WERI-Rb-1 (cell line): ENCODE measurements at regions not wholly inside any gene's neighbourhood (a gene's known extent, or its start where the extent isn't known, plus 50 kb on each side); places are given as distances from the start of the nearest gene placed in this dataset.
A peak's percentile ranks its signal among the peaks of the same experiment; 100 is the strongest.

ENCODE experiments used
- DNase-seq: peaks from one replicate; pipeline ENCODE4 v3.0.0-alpha.2; 2020
- H3K27ac ChIP-seq: fragments of 250-450 bp; sonication (Bioruptor Pico); 2 replicates; pipeline ENCODE4 v1.5.1; 2020; ENCODE audit warnings: mild to moderate bottlenecking, moderate library complexity
- H3K27me3 ChIP-seq: fragments of 250-450 bp; sonication (Bioruptor Pico); 2 replicates; pipeline ENCODE4 v1.5.1; 2021; ENCODE audit warnings: mild to moderate bottlenecking, low read depth, moderate library complexity; ENCODE audit not compliant: insufficient read depth, severe bottlenecking
- H3K36me3 ChIP-seq: fragments of 250-450 bp; sonication (Bioruptor Pico); 2 replicates; pipeline ENCODE4 v1.5.1; 2020; ENCODE audit warnings: mild to moderate bottlenecking, moderate library complexity
- H3K4me3 ChIP-seq: 2 replicates; pipeline ENCODE4 v1.5.1; 2011; ENCODE audit warnings: low read depth, mild to moderate bottlenecking, control low read depth, low read length
- H3K9me3 ChIP-seq: fragments of 250-450 bp; sonication (Bioruptor Pico); 2 replicates; pipeline ENCODE4 v1.5.1; 2021; ENCODE audit warnings: mild to moderate bottlenecking, moderate library complexity; ENCODE audit not compliant: severe bottlenecking
- CTCF ChIP-seq: IDR thresholded peaks from 2 replicates; pipeline ENCODE4 v1.5.1; 2011; ENCODE audit warnings: low read depth, mild to moderate bottlenecking, control low read depth, inconsistent platforms, low read length

- H3K27me3 ChIP-seq: no peaks in the 10 kb centered on the region
- DNase-seq: peak; percentile 66
- no peak overlapping the region for H3K4me3 ChIP-seq
- no peak for TF ChIP-seq CTCF
- no peaks in the 10 kb centered on the region for H3K9me3 ChIP-seq
- H3K36me3 ChIP-seq: no peaks in the 10 kb centered on the region
- H3K27ac ChIP-seq: peak overlapping the region; percentile 95
Measured at GRCh38 chr10:130491693-130492050, 355.5 kb downstream of the GLRX3 start.

- Histone ChIP-seq H3K27ac (peak overlapping the region; percentile 95), H3K36me3 (no peaks in the 10 kb centered on the region), H3K9me3 (no peaks in the 10 kb centered on the region), H3K27me3 (no peaks in the 10 kb centered on the region), H3K4me3 (no peak overlapping the region)
- TF ChIP-seq CTCF: no peak
- no peak for DNase-seq
Measured at GRCh38 chr10:130492266-130492934, 356.2 kb downstream of the GLRX3 start.

- Histone ChIP-seq H3K27ac (peak overlapping the region; percentile 95), H3K36me3 (no peaks in the 10 kb centered on the region), H3K9me3 (no peaks in the 10 kb centered on the region), H3K27me3 (no peaks in the 10 kb centered on the region), H3K4me3 (no peak overlapping the region)
- peak; percentile 52 for DNase-seq
- no peak for TF ChIP-seq CTCF
Measured at GRCh38 chr10:130493021-130493420, 356.8 kb downstream of the GLRX3 start.

- H3K36me3 ChIP-seq: no peaks in the 10 kb centered on the region
- peak; percentile 95 for DNase-seq
- no peaks in the 10 kb centered on the region for H3K27me3 ChIP-seq
- no peak overlapping the region; the same call in 1 of the 2 replicates for H3K4me3 ChIP-seq
- no peak for TF ChIP-seq CTCF
- peak overlapping the region; percentile 95 for H3K27ac ChIP-seq
- no peaks in the 10 kb centered on the region for H3K9me3 ChIP-seq
Measured at GRCh38 chr10:130493446-130494145, 357.4 kb downstream of the GLRX3 start.

GRCh38 chr10:130495116-130495862 is 359.1 kb downstream of the GLRX3 start:
- Histone ChIP-seq H3K9me3 (no peaks in the 10 kb centered on the region), H3K27me3 (no peaks in the 10 kb centered on the region), H3K27ac (no peak overlapping the region; the same call in 1 of the 2 replicates), H3K4me3 (no peak overlapping the region), H3K36me3 (no peaks in the 10 kb centered on the region)
- no peak for TF ChIP-seq CTCF
- DNase-seq: no peak
